NT2/D1 (cell line): ENCODE measurements at regions not wholly inside any gene's neighbourhood (a gene's known extent, or its start where the extent isn't known, plus 50 kb on each side); places are given as distances from the start of the nearest gene placed in this dataset.

Experiments
- DNase-seq: peaks from one replicate; pipeline ENCODE4 v3.0.0-alpha.2; 2011; ENCODE audit warnings: low read depth, low spot score
- H3K27me3 ChIP-seq: 2 replicates; pipeline ENCODE4 v1.6.0; 2011; ENCODE audit warnings: mild to moderate bottlenecking; ENCODE audit not compliant: insufficient read length, insufficient read depth
- H3K36me3 ChIP-seq: 2 replicates; pipeline ENCODE4 v1.6.1; 2011; ENCODE audit warnings: mild to moderate bottlenecking, low read length, mixed read lengths; ENCODE audit not compliant: insufficient read depth, insufficient read length
- H3K4me1 ChIP-seq: 2 replicates; pipeline ENCODE4 v1.5.1; 2011; ENCODE audit not compliant: insufficient read depth, insufficient read length
- H3K4me3 ChIP-seq: 2 replicates; pipeline ENCODE4 v1.5.1; 2011; ENCODE audit warnings: low read depth; ENCODE audit not compliant: insufficient read length
- H3K9ac ChIP-seq: 2 replicates; pipeline ENCODE4 v1.6.0; 2011; ENCODE audit warnings: low read depth; ENCODE audit not compliant: insufficient read length
- H3K9me3 ChIP-seq: 2 replicates; pipeline ENCODE4 v1.5.1; 2011; ENCODE audit warnings: mild to moderate bottlenecking, low read length; ENCODE audit not compliant: insufficient read depth
- SUZ12 ChIP-seq: IDR thresholded peaks from 2 replicates; pipeline ENCODE4 v1.6.1; 2011; ENCODE audit not compliant: insufficient read length, insufficient read depth; ENCODE audit errors: extremely low read depth
- YY1 ChIP-seq: IDR thresholded peaks from 2 replicates; pipeline ENCODE4 v1.6.1; 2011; ENCODE audit not compliant: insufficient read length, insufficient read depth
- ZNF274 ChIP-seq: IDR thresholded peaks from 2 replicates; pipeline ENCODE4 v1.6.1; 2011; ENCODE audit warnings: mild to moderate bottlenecking, low read depth, low read length

GRCh38 chr14:86035882-86036281 is 505.9 kb downstream of the FLRT2 start:
- Histone ChIP-seq H3K4me1 (no peaks in the 10 kb centered on the region), H3K27me3 (no peaks in the 10 kb centered on the region), H3K9ac (no peak overlapping the region), H3K36me3 (no peaks in the 10 kb centered on the region), H3K9me3 (no peaks in the 10 kb centered on the region), H3K4me3 (no peak overlapping the region)
- no peak for TF ChIP-seq SUZ12
- no peak for DNase-seq

GRCh38 chr14:86027990-86028389 is 498.0 kb downstream of the FLRT2 start:
- Histone ChIP-seq H3K27me3 (no peaks in the 10 kb centered on the region), H3K9me3 (peaks cover 6% of the 10 kb centered on the region; the same call in 1 of the 2 replicates), H3K36me3 (no peaks in the 10 kb centered on the region), H3K9ac (no peak overlapping the region), H3K4me1 (no peaks in the 10 kb centered on the region), H3K4me3 (no peak overlapping the region)
- TF ChIP-seq SUZ12 (no peak), YY1 (no peak), ZNF274 (no peak)
- no peak for DNase-seq

- Histone ChIP-seq H3K9me3 (peaks cover 6% of the 10 kb centered on the region; the same call in 1 of the 2 replicates), H3K36me3 (no peaks in the 10 kb centered on the region), H3K4me1 (no peaks in the 10 kb centered on the region), H3K27me3 (no peaks in the 10 kb centered on the region), H3K9ac (no peak overlapping the region), H3K4me3 (no peak overlapping the region)
- TF ChIP-seq SUZ12: no peak
- DNase-seq: no peak
These were observed 497.2 kb downstream of the FLRT2 start for GRCh38 chr14:86027144-86027543.

GRCh38 chr14:86022031-86022629 is 492.2 kb downstream of the FLRT2 start:
- Histone ChIP-seq H3K27me3 (no peaks in the 10 kb centered on the region), H3K9ac (no peak overlapping the region), H3K4me1 (no peaks in the 10 kb centered on the region), H3K36me3 (no peaks in the 10 kb centered on the region), H3K9me3 (no peaks in the 10 kb centered on the region), H3K4me3 (no peak overlapping the region)
- DNase-seq: no peak
- TF ChIP-seq SUZ12: no peak
- no peak for TF ChIP-seq ZNF274
- no peak for TF ChIP-seq YY1

GRCh38 chr14:86020841-86021240 is 490.9 kb downstream of the FLRT2 start:
- no peak overlapping the region for H3K4me3 ChIP-seq
- H3K27me3 ChIP-seq: no peaks in the 10 kb centered on the region
- no peak for DNase-seq
- no peak overlapping the region for H3K9ac ChIP-seq
- H3K9me3 ChIP-seq: no peaks in the 10 kb centered on the region
- no peaks in the 10 kb centered on the region for H3K36me3 ChIP-seq
- H3K4me1 ChIP-seq: no peaks in the 10 kb centered on the region
- TF ChIP-seq ZNF274 (no peak), YY1 (no peak)

GRCh38 chr14:86015941-86016340 is 486.0 kb downstream of the FLRT2 start:
- no peak overlapping the region for H3K4me3 ChIP-seq
- no peaks in the 10 kb centered on the region for H3K27me3 ChIP-seq
- no peak overlapping the region for H3K9ac ChIP-seq

GRCh38 chr14:86015511-86015910 is 485.6 kb downstream of the FLRT2 start:
- no peaks in the 10 kb centered on the region for H3K9me3 ChIP-seq
- TF ChIP-seq ZNF274 (no peak), SUZ12 (no peak)
- no peaks in the 10 kb centered on the region for H3K4me1 ChIP-seq
- H3K36me3 ChIP-seq: no peaks in the 10 kb centered on the region
- no peaks in the 10 kb centered on the region for H3K27me3 ChIP-seq
- H3K4me3 ChIP-seq: no peak overlapping the region
- no peak overlapping the region for H3K9ac ChIP-seq
- no peak for DNase-seq

More at GRCh38 chr14:86015941-86016340, 486.0 kb downstream of the FLRT2 start:
- TF ChIP-seq YY1 (no peak), ZNF274 (no peak), SUZ12 (no peak)
- Histone ChIP-seq H3K4me1 (no peaks in the 10 kb centered on the region), H3K9me3 (no peaks in the 10 kb centered on the region), H3K36me3 (no peaks in the 10 kb centered on the region)
- no peak for DNase-seq

GRCh38 chr14:86013641-86014040 is 483.7 kb downstream of the FLRT2 start:
- Histone ChIP-seq H3K9ac (no peak overlapping the region), H3K4me3 (no peak overlapping the region), H3K4me1 (no peaks in the 10 kb centered on the region), H3K36me3 (no peaks in the 10 kb centered on the region), H3K9me3 (no peaks in the 10 kb centered on the region), H3K27me3 (no peaks in the 10 kb centered on the region)
- no peak for TF ChIP-seq ZNF274
- TF ChIP-seq YY1: no peak
- no peak for TF ChIP-seq SUZ12
- DNase-seq: no peak
